ENCODE measurements at regions not wholly inside any gene's neighbourhood (a gene's known extent, or its start where the extent isn't known, plus 50 kb on each side); places are given as distances from the start of the nearest gene placed in this dataset.

GRCh38 chrX:39816871-39817731 lies 280.7 kb downstream of the BCOR start:
- Mint-ChIP-seq H3K9me3 (peaks cover 8% of the 10 kb centered on the region), H3K4me3 (peak overlapping the region; percentile 3 to 61 (median 57))

GRCh38 chrX:39817754-39818470 lies 279.8 kb downstream of the BCOR start:
- peaks cover 15% of the 10 kb centered on the region for H3K27me3 Mint-ChIP-seq (ENCODE audit: low read depth)
- peak overlapping the region; percentile 48 to 97 (median 96) for H3K27ac Mint-ChIP-seq
- H3K36me3 Mint-ChIP-seq (ENCODE audit: low read depth): no peaks in the 10 kb centered on the region
- peaks cover 48% of the 10 kb centered on the region for H3K4me1 Mint-ChIP-seq
- TF ChIP-seq CTCF (IDR thresholded peaks at IDR 0.05; ENCODE audit: unreplicated experiment in 3 of 3): no peak
- H3K9me3 Mint-ChIP-seq: peaks cover 8% of the 10 kb centered on the region
- peak overlapping the region; percentile 3 to 45 (median 13) for H3K4me3 Mint-ChIP-seq

More at GRCh38 chrX:39816871-39817731, 280.7 kb downstream of the BCOR start:
- peak overlapping the region; percentile 89 to 97 (median 96) for H3K27ac Mint-ChIP-seq
- no peak for TF ChIP-seq CTCF (IDR thresholded peaks at IDR 0.05; ENCODE audit: unreplicated experiment in 3 of 3)
- no peaks in the 10 kb centered on the region for H3K36me3 Mint-ChIP-seq (ENCODE audit: low read depth)
- H3K4me1 Mint-ChIP-seq: peaks cover 42% of the 10 kb centered on the region
- peaks cover 15% of the 10 kb centered on the region for H3K27me3 Mint-ChIP-seq (ENCODE audit: low read depth)

GRCh38 chrX:39818750-39819149 lies 279.0 kb downstream of the BCOR start:
- peaks cover 48% of the 10 kb centered on the region for H3K4me1 Mint-ChIP-seq
- H3K27me3 Mint-ChIP-seq (ENCODE audit: low read depth): peaks cover 15% of the 10 kb centered on the region
- H3K4me3 Mint-ChIP-seq: peak overlapping the region in 1 of 3 experiments; percentile 40
- no peak for TF ChIP-seq CTCF (IDR thresholded peaks at IDR 0.05; ENCODE audit: unreplicated experiment in 3 of 3)
- peaks cover 8% of the 10 kb centered on the region for H3K9me3 Mint-ChIP-seq
- H3K27ac Mint-ChIP-seq: peak overlapping the region; percentile 25 to 96 (median 29)
- H3K36me3 Mint-ChIP-seq (ENCODE audit: low read depth): no peaks in the 10 kb centered on the region

- peak overlapping the region; percentile 43 to 87 (median 72) for H3K27ac Mint-ChIP-seq
- H3K4me3 Mint-ChIP-seq: peak overlapping the region; percentile 77 to 79 (median 79)
- H3K9me3 Mint-ChIP-seq: peaks cover 8% of the 10 kb centered on the region
- H3K4me1 Mint-ChIP-seq: peaks cover 47% of the 10 kb centered on the region
- H3K36me3 Mint-ChIP-seq (ENCODE audit: low read depth): no peaks in the 10 kb centered on the region
- no peak for TF ChIP-seq CTCF (IDR thresholded peaks at IDR 0.05; ENCODE audit: unreplicated experiment in 3 of 3)
- H3K27me3 Mint-ChIP-seq (ENCODE audit: low read depth): peaks cover 18% of the 10 kb centered on the region
Measured at GRCh38 chrX:39819921-39820849, 277.6 kb downstream of the BCOR start.

GRCh38 chrX:39820938-39821708 lies 276.6 kb downstream of the BCOR start:
- no peak for TF ChIP-seq CTCF (IDR thresholded peaks at IDR 0.05; ENCODE audit: unreplicated experiment in 3 of 3)
- H3K9me3 Mint-ChIP-seq: peaks cover 8% of the 10 kb centered on the region
- peak overlapping the region; percentile 76 to 79 (median 79) for H3K4me3 Mint-ChIP-seq
- peak overlapping the region in 2 of 3 experiments; percentile 39 to 61 for H3K27ac Mint-ChIP-seq
- H3K4me1 Mint-ChIP-seq: peaks cover 40% of the 10 kb centered on the region
- H3K27me3 Mint-ChIP-seq (ENCODE audit: low read depth): peaks cover 17% of the 10 kb centered on the region
- no peaks in the 10 kb centered on the region for H3K36me3 Mint-ChIP-seq (ENCODE audit: low read depth)

All from nephron (organoid).